ENCODE measurements at regions not wholly inside any gene's neighbourhood (a gene's known extent, or its start where the extent isn't known, plus 50 kb on each side); places are given as distances from the start of the nearest gene placed in this dataset.

DNA sequence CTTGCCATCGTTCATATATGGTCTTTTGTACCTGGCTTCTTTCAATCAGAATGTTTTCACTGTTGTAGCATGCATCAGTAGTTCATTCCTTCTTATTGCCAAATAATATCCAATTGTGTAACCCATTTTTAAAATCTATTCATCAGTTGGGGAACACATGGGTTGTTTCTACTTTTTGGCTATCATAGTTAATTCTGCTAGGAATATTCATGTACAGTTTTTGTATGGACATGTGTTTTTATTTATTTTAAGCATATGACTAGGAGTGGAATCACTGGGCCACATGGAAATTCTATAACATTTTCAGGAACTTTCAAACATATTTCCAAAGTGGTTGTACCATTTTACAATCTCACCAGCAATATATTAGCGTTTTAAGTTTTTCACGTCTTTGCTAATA lies 151.9 kb upstream of the PRNP start:
- ChIA-PET POLR2A (no interaction called here), CTCF (no interaction called here)
- no peaks in the 10 kb centered on the region for H3K4me1 ChIP-seq (ENCODE audit: control insufficient read depth in 1 of 2, insufficient read depth in 2 of 2, low read depth in 1 of 2, low read length in 1 of 2)
- no peaks in the 10 kb centered on the region for H4K20me1 ChIP-seq (ENCODE audit: insufficient read depth)
- no peaks in the 10 kb centered on the region for H3K27me3 ChIP-seq (ENCODE audit: insufficient read depth)
- H3K36me3 ChIP-seq (replicated peaks in 1 of 2; ENCODE audit: control insufficient read depth in 1 of 2, insufficient read depth in 2 of 2, low read length in 1 of 2) = no peaks in the 10 kb centered on the region
- 26% methylated on average over 3 of the region's 3 CpGs for WGBS (ENCODE audit: low lambda C conversion rate)
- H3F3A ChIP-seq (replicated peaks; ENCODE audit: insufficient read depth) = no peaks in the 10 kb centered on the region
- H3K4me2 ChIP-seq = no peak overlapping the region
- H3K9me2 ChIP-seq = no peaks in the 10 kb centered on the region
- H3K9ac ChIP-seq = no peak overlapping the region
- TF ChIP-seq YY1 (IDR thresholded peaks at IDR 0.05; ENCODE audit: low read depth) (no peak), FOSL2 (IDR thresholded peaks at IDR 0.05; ENCODE audit: borderline replicate concordance, low read depth) (no peak), FOXJ3 (CRISPR knock-in tag; IDR thresholded peaks at IDR 0.05) (no peak), EZH2phosphoT487 (IDR thresholded peaks at IDR 0.05; ENCODE audit: borderline replicate concordance, low read depth) (no peak)
- TF ChIP-seq, protein P1, sequence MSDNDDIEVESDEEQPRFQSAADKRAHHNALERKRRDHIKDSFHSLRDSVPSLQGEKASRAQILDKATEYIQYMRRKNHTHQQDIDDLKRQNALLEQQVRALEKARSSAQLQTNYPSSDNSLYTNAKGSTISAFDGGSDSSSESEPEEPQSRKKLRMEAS (IDR thresholded peaks at IDR 0.05; ENCODE audit: low read depth) = 0 out of 2 replicates have a peak, but pooled peaks have one; percentile 2
- no peak overlapping the region for H3K4me3 ChIP-seq (ENCODE audit: low read depth in 2 of 2, low read length in 1 of 2)
- H3K27ac ChIP-seq (ENCODE audit: low read depth in 2 of 2, low read length in 1 of 2) = no peak overlapping the region
- 0 out of 2 replicates have a peak, but pooled peaks cover 8% of the 10 kb centered on the region for H3K9me3 ChIP-seq
- peak overlapping the region; percentile 90; the same call in 1 of the 2 replicates for H2AFZ ChIP-seq (ENCODE audit: low read depth)
- no peaks in the 10 kb centered on the region for H3K79me2 ChIP-seq (ENCODE audit: insufficient read depth)
- DNase-seq = no peak

DNA sequence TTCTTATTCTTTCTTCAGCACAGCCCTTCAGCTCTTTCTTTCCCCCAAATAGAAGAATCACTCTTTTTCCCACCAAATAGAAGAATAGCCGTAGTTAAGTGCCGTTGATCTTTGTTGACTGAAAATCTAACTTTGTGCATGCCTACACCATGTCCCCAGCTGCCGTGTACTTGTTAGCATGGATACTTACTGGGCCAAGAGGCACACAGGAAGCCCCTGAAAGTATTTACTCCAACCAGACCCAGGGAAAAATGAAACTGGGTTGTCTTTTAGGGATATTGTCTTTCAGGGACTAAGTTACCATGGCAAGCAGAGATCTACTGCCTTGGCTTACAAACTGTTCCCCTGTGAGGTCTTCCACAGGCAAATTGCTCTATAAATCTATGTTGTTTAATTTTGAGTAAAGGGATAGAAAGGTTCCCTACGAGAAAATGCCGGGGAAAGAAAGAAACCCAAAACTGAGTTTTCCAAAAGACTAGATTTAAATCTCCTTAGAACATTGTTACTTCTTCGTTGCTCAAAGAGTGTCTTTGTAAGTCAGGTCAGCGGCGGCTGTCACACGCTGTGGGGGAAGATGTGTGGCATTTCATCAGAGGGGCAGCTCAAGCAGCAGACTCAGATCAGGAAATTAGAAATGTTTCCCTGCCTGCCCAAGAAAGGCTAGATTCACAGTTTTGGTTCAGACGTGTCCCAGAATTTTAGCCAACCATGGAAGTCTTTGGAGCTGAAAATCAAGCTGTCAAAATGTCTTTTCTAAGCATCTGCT lies 152.7 kb upstream of the PRNP start:
- 25% methylated on average over 10 of the region's 10 CpGs for WGBS (ENCODE audit: low lambda C conversion rate)
- H3K79me2 ChIP-seq (ENCODE audit: insufficient read depth) = no peaks in the 10 kb centered on the region
- H3K9me3 ChIP-seq = peaks cover 15% of the 10 kb centered on the region; the same call in 1 of the 2 replicates
- H4K20me1 ChIP-seq (ENCODE audit: insufficient read depth) = no peaks in the 10 kb centered on the region
- no peaks in the 10 kb centered on the region for H3K9me2 ChIP-seq
- H3K4me3 ChIP-seq (ENCODE audit: low read depth in 2 of 2, low read length in 1 of 2) = no peak overlapping the region; a peak in 1 of 4 replicates
- H3F3A ChIP-seq (replicated peaks; ENCODE audit: insufficient read depth) = no peaks in the 10 kb centered on the region
- H3K36me3 ChIP-seq (replicated peaks in 1 of 2; ENCODE audit: control insufficient read depth in 1 of 2, insufficient read depth in 2 of 2, low read length in 1 of 2) = peaks cover 0 to 1% of the 10 kb centered on the region in 2 experiments
- peak overlapping the region; percentile 90 for H2AFZ ChIP-seq (ENCODE audit: low read depth)
- H3K27ac ChIP-seq (ENCODE audit: low read depth in 2 of 2, low read length in 1 of 2) = no peak overlapping the region
- H3K4me1 ChIP-seq (ENCODE audit: control insufficient read depth in 1 of 2, insufficient read depth in 2 of 2, low read depth in 1 of 2, low read length in 1 of 2) = no peaks in the 10 kb centered on the region
- peak overlapping the region; percentile 48 for H3K4me2 ChIP-seq
- no peak for DNase-seq
- no peaks in the 10 kb centered on the region for H3K27me3 ChIP-seq (ENCODE audit: insufficient read depth)
- ChIA-PET CTCF (no interaction called here), POLR2A (no interaction called here)
- H3K9ac ChIP-seq = peak overlapping the region; percentile 10; the same call in 1 of the 2 replicates
- TF ChIP-seq, protein P2, sequence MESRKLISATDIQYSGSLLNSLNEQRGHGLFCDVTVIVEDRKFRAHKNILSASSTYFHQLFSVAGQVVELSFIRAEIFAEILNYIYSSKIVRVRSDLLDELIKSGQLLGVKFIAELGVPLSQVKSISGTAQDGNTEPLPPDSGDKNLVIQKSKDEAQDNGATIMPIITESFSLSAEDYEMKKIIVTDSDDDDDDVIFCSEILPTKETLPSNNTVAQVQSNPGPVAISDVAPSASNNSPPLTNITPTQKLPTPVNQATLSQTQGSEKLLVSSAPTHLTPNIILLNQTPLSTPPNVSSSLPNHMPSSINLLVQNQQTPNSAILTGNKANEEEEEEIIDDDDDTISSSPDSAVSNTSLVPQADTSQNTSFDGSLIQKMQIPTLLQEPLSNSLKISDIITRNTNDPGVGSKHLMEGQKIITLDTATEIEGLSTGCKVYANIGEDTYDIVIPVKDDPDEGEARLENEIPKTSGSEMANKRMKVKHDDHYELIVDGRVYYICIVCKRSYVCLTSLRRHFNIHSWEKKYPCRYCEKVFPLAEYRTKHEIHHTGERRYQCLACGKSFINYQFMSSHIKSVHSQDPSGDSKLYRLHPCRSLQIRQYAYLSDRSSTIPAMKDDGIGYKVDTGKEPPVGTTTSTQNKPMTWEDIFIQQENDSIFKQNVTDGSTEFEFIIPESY (IDR thresholded peaks at IDR 0.05; ENCODE audit: borderline replicate concordance, low read depth) = no peak
- TF ChIP-seq FOXM1 (IDR thresholded peaks at IDR 0.05; ENCODE audit: low read depth) (no peak), NFIC (IDR thresholded peaks at IDR 0.05; ENCODE audit: borderline replicate concordance) (no peak), RXRA (IDR thresholded peaks at IDR 0.05; ENCODE audit: borderline replicate concordance, low read depth) (no peak), FOSL2 (IDR thresholded peaks at IDR 0.05; ENCODE audit: borderline replicate concordance, low read depth) (no peak), FOXJ3 (CRISPR knock-in tag; IDR thresholded peaks at IDR 0.05) (no peak), CHD2 (IDR thresholded peaks at IDR 0.05; ENCODE audit: low read length, partially characterized antibody) (no peak), POLR2AphosphoS5 (IDR thresholded peaks at IDR 0.05; ENCODE audit: low read depth, low read length) (no peak), GABPA (IDR thresholded peaks at IDR 0.05; ENCODE audit: low read depth) (no peak), SMC3 (IDR thresholded peaks at IDR 0.05; ENCODE audit: low read depth, low read length) (no peak), NRF1 (IDR thresholded peaks at IDR 0.05; ENCODE audit: low read depth, low read length) (no peak), ELF1 (IDR thresholded peaks at IDR 0.05) (no peak)
- TF ChIP-seq, protein P3, sequence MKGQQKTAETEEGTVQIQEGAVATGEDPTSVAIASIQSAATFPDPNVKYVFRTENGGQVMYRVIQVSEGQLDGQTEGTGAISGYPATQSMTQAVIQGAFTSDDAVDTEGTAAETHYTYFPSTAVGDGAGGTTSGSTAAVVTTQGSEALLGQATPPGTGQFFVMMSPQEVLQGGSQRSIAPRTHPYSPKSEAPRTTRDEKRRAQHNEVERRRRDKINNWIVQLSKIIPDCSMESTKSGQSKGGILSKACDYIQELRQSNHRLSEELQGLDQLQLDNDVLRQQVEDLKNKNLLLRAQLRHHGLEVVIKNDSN (IDR thresholded peaks at IDR 0.05; ENCODE audit: borderline replicate concordance, low read depth) = no peak
- TF ChIP-seq, protein P4, sequence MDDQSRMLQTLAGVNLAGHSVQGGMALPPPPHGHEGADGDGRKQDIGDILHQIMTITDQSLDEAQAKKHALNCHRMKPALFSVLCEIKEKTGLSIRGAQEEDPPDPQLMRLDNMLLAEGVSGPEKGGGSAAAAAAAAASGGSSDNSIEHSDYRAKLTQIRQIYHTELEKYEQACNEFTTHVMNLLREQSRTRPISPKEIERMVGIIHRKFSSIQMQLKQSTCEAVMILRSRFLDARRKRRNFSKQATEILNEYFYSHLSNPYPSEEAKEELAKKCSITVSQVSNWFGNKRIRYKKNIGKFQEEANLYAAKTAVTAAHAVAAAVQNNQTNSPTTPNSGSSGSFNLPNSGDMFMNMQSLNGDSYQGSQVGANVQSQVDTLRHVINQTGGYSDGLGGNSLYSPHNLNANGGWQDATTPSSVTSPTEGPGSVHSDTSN (IDR thresholded peaks at IDR 0.05) = no peak; the same call in 1 of the 2 replicates
- TF ChIP-seq, protein P5, sequence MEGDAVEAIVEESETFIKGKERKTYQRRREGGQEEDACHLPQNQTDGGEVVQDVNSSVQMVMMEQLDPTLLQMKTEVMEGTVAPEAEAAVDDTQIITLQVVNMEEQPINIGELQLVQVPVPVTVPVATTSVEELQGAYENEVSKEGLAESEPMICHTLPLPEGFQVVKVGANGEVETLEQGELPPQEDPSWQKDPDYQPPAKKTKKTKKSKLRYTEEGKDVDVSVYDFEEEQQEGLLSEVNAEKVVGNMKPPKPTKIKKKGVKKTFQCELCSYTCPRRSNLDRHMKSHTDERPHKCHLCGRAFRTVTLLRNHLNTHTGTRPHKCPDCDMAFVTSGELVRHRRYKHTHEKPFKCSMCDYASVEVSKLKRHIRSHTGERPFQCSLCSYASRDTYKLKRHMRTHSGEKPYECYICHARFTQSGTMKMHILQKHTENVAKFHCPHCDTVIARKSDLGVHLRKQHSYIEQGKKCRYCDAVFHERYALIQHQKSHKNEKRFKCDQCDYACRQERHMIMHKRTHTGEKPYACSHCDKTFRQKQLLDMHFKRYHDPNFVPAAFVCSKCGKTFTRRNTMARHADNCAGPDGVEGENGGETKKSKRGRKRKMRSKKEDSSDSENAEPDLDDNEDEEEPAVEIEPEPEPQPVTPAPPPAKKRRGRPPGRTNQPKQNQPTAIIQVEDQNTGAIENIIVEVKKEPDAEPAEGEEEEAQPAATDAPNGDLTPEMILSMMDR (IDR thresholded peaks at IDR 0.05) = no peak
- TF ChIP-seq, protein P6, sequence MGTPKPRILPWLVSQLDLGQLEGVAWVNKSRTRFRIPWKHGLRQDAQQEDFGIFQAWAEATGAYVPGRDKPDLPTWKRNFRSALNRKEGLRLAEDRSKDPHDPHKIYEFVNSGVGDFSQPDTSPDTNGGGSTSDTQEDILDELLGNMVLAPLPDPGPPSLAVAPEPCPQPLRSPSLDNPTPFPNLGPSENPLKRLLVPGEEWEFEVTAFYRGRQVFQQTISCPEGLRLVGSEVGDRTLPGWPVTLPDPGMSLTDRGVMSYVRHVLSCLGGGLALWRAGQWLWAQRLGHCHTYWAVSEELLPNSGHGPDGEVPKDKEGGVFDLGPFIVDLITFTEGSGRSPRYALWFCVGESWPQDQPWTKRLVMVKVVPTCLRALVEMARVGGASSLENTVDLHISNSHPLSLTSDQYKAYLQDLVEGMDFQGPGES (IDR thresholded peaks at IDR 0.05; ENCODE audit: low read depth, low read length) = no peak
- TF ChIP-seq, protein P1 (IDR thresholded peaks at IDR 0.05; ENCODE audit: low read depth) = no peak

Data from SK-N-SH (cell line).